RWPE1 (cell line): ENCODE measurements at regions not wholly inside any gene's neighbourhood (a gene's known extent, or its start where the extent isn't known, plus 50 kb on each side); places are given as distances from the start of the nearest gene placed in this dataset.
A peak's percentile ranks its signal among the peaks of the same experiment; 100 is the strongest.

Experiments
- CTCF ChIA-PET: fragments of 350-600 bp; sonication (Branson Sonifier 250); formaldehyde crosslinking; extraction: SDS; loops from one replicate; lab custom pipeline; 2021; lab: Yijun Ruan, JAX
- POLR2A ChIA-PET: fragments of 400-600 bp; formaldehyde crosslinking; extraction: SDS; loops from one replicate; lab custom pipeline; 2020; ENCODE audit warnings: antibody characterized with exemption; ENCODE audit not compliant: low non-redundant PET; lab: Yijun Ruan, JAX
- DNase-seq: peaks from one replicate; pipeline ENCODE4 v3.0.0; 2012; ENCODE audit warnings: low spot score
- H3K27ac ChIP-seq: fragments of 450-650 bp; 2 replicates; pipeline ENCODE4 v1.5.1; 2017
- CTCF ChIP-seq: fragments of 450-650 bp; conservative IDR thresholded peaks from 2 replicates; pipeline ENCODE4 v1.5.1; 2017; ENCODE audit warnings: low read depth, mild to moderate bottlenecking

DNA sequence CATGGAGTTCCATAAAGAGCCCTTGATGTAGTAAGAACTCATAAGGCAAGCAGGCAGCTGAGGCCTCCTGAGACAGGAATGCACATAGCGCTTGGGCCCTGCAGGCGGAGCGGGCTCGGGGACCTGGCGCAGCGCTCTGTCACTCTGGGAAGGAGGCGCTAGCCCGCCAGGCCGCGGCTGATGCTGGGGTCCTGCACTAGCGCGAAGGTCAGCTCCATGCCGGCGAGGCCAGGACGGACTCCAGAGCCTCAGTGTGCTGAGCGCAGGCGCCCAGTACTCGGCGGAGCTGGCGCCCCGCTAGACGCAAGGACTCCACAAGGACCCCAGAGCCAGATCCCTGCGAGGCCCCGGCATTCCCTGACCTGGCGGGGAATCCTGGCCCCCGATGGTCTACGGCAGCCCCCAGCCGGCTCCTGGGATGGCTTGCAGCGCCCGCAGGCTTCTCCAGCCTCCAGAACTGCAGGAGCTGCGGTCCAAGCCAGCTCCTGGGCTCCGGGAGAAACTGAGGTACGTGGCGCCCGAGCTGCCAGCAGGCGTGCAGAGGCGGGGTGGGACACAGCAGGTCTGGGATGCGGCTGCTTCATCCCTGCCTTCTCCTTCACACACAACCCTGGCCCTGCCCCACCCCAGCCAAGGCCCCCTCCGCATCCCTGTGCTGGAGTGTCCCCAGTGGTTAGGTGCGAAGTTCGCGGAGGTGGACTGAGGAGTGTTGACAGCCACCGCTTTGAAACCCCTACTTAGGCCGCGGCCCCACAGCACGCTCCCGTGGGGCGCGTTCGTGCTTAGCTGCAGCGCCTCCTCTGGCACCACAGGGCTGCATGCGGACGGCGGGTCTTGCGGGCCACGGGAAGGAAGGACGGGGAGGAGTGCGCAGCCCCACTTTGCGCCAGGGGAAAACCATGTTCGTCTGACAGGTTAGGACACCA is 761.5 kb upstream of the POM121L12 start:
- no peak overlapping the region for H3K27ac ChIP-seq
- ChIA-PET CTCF (no interaction called here), POLR2A (no interaction called here)
- no peak for DNase-seq
- no peak for TF ChIP-seq CTCF

DNA sequence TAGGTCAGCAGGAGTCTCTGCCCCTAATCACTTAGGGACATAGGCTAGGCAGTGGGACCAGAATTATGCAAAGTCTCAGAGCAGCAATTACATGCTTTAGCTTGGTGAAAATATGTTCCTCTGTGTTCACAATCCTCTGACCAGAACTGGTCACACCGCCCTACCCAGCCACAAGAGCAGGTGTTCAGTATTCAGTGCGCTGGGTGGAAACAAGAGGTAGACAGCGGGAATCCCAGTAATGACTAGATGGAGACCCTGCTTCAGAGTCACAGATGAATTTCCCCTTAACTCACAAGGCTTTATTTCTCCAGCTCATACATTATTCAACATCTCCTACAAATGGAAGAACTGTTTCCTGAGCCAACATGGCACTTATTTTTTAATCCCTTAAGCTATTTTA is 763.7 kb upstream of the POM121L12 start:
- POLR2A ChIA-PET: no interaction called here
- TF ChIP-seq CTCF: no peak
- no peak for DNase-seq
- CTCF ChIA-PET: interaction anchor here (0.6 kb wide), 1 partner anchor 12 kb away, joined by 3 read pairs; no protein-coding TSS in a partner anchor
- H3K27ac ChIP-seq: no peak overlapping the region

GRCh38 chr7:52270301-52270700 is 765.1 kb upstream of the POM121L12 start:
- H3K27ac ChIP-seq: no peak overlapping the region
- DNase-seq: no peak
- ChIA-PET CTCF (no interaction called here), POLR2A (no interaction called here)
- no peak for TF ChIP-seq CTCF

- DNase-seq: no peak
- no peak for TF ChIP-seq CTCF
- H3K27ac ChIP-seq: no peak overlapping the region
- ChIA-PET CTCF (no interaction called here), POLR2A (no interaction called here)
These were observed 765.8 kb upstream of the POM121L12 start for GRCh38 chr7:52269669-52270068.

- CTCF ChIA-PET: no interaction called here
- DNase-seq: no peak
- POLR2A ChIA-PET: no interaction called here
- TF ChIP-seq CTCF: no peak
- H3K27ac ChIP-seq: no peak overlapping the region
These were observed 774.4 kb upstream of the POM121L12 start for GRCh38 chr7:52261057-52261456.

DNA sequence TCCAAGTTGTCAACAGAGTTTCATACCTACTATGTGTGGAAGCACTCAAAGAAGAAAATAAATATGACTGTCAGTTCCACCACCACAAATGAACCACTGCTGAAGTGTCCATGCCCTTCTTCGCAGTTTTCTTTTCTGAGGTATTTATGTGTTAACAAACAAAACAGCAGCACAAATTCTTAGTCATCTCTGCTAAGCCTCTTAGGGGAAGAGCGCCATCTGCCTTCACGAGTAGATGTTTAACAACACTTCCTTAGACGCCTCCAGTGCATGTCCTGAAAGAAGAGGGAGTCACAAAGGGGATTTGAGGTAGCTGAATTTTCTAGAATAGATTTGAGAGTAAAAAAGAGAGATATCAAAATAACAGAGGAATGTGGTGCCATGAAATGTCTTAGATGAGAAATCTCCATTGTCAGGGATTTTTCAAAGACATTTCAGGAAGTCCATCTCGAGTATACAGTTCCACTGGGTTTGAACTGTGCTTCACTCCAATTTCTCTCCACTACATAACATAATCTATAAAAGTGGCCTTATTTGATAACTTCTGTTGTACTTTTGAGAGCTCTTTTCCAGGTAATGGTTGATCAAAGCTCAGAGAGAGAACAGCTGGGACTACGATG is 775.3 kb upstream of the POM121L12 start:
- H3K27ac ChIP-seq: no peak overlapping the region
- peak; percentile 26 for DNase-seq
- ChIA-PET CTCF (interaction anchor here (0.7 kb wide), 1 partner anchor 12 kb away, joined by 3 read pairs; no protein-coding TSS in a partner anchor), POLR2A (no interaction called here)
- no peak for TF ChIP-seq CTCF
